GM18870 (cell line): ENCODE measurements at regions not wholly inside any gene's neighbourhood (a gene's known extent, or its start where the extent isn't known, plus 50 kb on each side); places are given as distances from the start of the nearest gene placed in this dataset.

Source experiments
- ATAC-seq: cut with Tn5 transposase; IDR thresholded peaks from one replicate; pipeline ENCODE4 v1.9.1; 2021; ENCODE audit warnings: moderate library complexity; ENCODE audit not compliant: unreplicated experiment

GRCh38 chr21:35337573-35337972 is 288.5 kb upstream of the RUNX1 start:
- no peak for ATAC-seq

GRCh38 chr21:35336534-35336933 is 287.4 kb upstream of the RUNX1 start:
- no peak for ATAC-seq

- no peak for ATAC-seq
Measured at GRCh38 chr21:35335951-35336446, 286.9 kb upstream of the RUNX1 start.

- ATAC-seq, result no peak
Measured at GRCh38 chr21:35333831-35334618, 284.9 kb upstream of the RUNX1 start.

- ATAC-seq, result no peak
Measured at GRCh38 chr21:35332841-35333426, 283.8 kb upstream of the RUNX1 start.

GRCh38 chr21:35329940-35330660 is 281.0 kb upstream of the RUNX1 start:
- ATAC-seq, result no peak

- no peak for ATAC-seq
Measured at GRCh38 chr21:35328856-35329455, 279.9 kb upstream of the RUNX1 start.

- no peak for ATAC-seq
Measured at GRCh38 chr21:35326677-35327076, 277.6 kb upstream of the RUNX1 start.

- no peak for ATAC-seq
Measured at GRCh38 chr21:35325953-35326352, 276.9 kb upstream of the RUNX1 start.

GRCh38 chr21:35324372-35325220 is 275.5 kb upstream of the RUNX1 start:
- no peak for ATAC-seq

GRCh38 chr21:35323947-35324346 is 274.8 kb upstream of the RUNX1 start:
- ATAC-seq, result no peak

GRCh38 chr21:35321322-35322200 is 272.5 kb upstream of the RUNX1 start:
- no peak for ATAC-seq

- ATAC-seq, result no peak
Measured at GRCh38 chr21:35319684-35320283, 270.7 kb upstream of the RUNX1 start.

GRCh38 chr21:35316933-35317332 is 267.8 kb upstream of the RUNX1 start:
- ATAC-seq, result no peak

- ATAC-seq, result no peak
Measured at GRCh38 chr21:35316456-35316855, 267.4 kb upstream of the RUNX1 start.

- ATAC-seq, result no peak
Measured at GRCh38 chr21:35314857-35315582, 265.9 kb upstream of the RUNX1 start.

- no peak for ATAC-seq
Measured at GRCh38 chr21:35311985-35312384, 262.9 kb upstream of the RUNX1 start.

GRCh38 chr21:35309316-35309715 is 260.2 kb upstream of the RUNX1 start:
- ATAC-seq, result no peak
